ENCODE measurements at regions not wholly inside any gene's neighbourhood (a gene's known extent, or its start where the extent isn't known, plus 50 kb on each side); places are given as distances from the start of the nearest gene placed in this dataset.
"Not testable (repeated sequence)": the region's sequence is repeated elsewhere in the genome, so short reads cannot be mapped to it uniquely, and the experiment has no call there.

DNA sequence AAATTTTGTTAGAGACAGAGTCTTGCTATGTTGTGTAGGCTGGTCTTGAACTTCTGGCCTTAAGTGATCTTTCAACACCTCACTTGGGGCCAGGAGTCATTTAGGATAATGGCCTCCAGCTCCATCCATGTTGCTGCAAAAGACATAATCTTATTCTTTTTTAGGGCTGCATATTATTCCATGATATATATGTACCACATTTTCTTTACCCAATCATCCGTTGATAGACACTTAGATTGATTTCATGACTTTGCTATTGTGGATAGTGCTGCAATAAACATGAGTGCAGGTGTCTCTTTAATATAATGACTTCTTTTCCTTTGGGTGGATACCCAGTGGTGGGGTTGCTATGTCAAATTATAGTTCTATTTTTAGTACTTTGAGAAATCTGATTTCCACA, 140.9 kb upstream of the LCORL start:
- no peak for DNase-seq
- peaks cover 44% of the 10 kb centered on the region for H3K9me3 Mint-ChIP-seq
- no peaks in the 10 kb centered on the region for H3K27me3 Mint-ChIP-seq (ENCODE audit: insufficient read depth)
- H3K4me1 Mint-ChIP-seq (ENCODE audit: low read depth): no peaks in the 10 kb centered on the region
- no peak overlapping the region for H3K27ac Mint-ChIP-seq
- TF ChIP-seq CTCF (IDR thresholded peaks at IDR 0.05): no peak
- H3K36me3 Mint-ChIP-seq (ENCODE audit: low read depth): peaks cover 9% of the 10 kb centered on the region
- H3K4me3 Mint-ChIP-seq: no peak overlapping the region

DNA sequence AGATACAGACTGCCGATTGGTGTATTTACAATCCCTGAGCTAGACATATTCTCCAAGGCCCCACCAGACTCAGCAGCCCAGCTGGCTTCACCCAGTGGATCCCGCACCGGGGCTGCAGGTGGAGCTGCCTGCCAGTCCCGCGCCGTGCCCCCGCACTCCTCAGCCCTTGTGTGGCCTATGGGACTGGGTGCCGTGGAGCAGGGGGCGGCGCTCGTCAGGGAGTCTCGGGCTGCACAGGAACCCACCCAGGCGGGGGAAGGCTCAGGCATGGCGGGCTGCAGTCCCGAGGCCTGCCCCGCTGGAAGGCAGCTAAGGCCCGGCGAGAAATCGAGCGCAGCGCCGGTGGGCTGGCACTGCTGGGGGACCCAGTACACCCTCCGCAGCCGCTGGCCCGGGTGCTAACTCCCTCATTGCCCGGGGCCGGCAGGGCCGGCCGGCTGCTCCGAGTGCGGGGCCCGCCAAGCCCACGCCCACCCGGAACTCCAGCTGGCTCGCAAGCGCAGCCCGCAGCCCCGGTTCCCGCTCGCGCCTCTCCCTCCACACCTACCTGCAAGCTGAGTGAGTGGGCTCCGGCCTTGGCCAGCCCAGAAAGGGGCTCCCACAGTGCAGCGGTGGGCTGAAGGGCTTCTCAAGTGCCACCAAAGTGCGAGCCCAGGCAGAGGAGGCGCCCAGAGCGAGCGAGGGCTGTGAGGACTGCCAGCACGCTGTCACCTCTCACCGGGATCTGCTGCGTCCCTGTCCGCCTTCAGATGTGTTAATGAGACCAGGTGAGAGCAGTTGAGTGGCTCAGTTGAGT, 137.8 kb upstream of the LCORL start:
- H3K4me1 Mint-ChIP-seq (ENCODE audit: low read depth); H3K27me3 Mint-ChIP-seq (ENCODE audit: insufficient read depth); H3K4me3 Mint-ChIP-seq; DNase-seq; H3K27ac Mint-ChIP-seq: not testable (repeated sequence)
- Mint-ChIP-seq H3K36me3 (ENCODE audit: low read depth) (peaks cover 13% of the 10 kb centered on the region), H3K9me3 (peaks cover 50% of the 10 kb centered on the region)

DNA sequence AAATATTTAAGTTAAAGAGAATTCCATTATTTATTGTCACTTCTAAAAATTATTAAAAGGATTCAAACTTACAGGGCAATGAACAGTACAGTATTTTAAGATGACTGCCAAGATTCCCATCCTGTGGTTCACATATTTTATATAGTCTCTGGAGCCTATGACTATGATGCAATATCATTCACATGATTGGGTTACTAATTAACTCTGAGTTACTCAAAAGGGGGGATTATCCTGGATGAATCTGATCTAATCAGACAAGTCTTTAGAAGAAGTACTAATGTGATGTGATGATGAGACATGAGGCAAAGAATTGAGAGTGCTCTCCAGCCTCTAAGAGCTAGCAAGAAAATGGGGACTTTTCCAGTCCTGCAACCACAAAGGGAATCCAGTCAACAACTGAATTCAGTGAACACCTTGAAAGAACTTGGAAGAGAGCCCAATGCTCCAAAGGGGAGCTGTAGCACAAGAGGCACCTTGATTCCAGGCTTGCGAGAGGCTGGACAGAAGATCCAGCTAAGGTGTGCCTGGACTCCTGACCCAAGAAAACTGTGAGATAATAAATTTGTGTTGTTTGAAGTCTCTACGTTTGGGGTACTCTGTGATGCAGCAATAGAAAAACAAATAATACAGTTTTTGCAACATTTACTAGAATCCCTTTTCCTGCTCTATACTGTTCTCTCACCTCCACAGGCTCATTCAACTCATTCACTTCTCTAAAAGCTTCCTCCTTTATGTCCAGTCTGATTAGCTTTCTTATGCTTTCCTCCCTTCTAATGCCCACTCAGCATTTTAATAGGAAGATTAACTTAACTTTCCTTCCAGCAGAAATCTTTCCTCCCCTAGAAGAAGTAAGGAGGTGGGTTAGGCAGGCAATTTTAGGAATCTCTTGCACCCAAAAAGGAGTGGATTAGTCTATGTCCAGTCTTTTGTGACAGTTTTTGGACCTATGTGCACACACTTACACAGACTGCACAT, 133.8 kb upstream of the LCORL start:
- no peak for DNase-seq
- no peaks in the 10 kb centered on the region for H3K27me3 Mint-ChIP-seq (ENCODE audit: insufficient read depth)
- H3K27ac Mint-ChIP-seq: no peak overlapping the region
- no peaks in the 10 kb centered on the region for H3K4me1 Mint-ChIP-seq (ENCODE audit: low read depth)
- TF ChIP-seq CTCF (IDR thresholded peaks at IDR 0.05): no peak
- no peak overlapping the region for H3K4me3 Mint-ChIP-seq
- H3K36me3 Mint-ChIP-seq (ENCODE audit: low read depth): peaks cover 9% of the 10 kb centered on the region
- H3K9me3 Mint-ChIP-seq: peaks cover 34% of the 10 kb centered on the region

DNA sequence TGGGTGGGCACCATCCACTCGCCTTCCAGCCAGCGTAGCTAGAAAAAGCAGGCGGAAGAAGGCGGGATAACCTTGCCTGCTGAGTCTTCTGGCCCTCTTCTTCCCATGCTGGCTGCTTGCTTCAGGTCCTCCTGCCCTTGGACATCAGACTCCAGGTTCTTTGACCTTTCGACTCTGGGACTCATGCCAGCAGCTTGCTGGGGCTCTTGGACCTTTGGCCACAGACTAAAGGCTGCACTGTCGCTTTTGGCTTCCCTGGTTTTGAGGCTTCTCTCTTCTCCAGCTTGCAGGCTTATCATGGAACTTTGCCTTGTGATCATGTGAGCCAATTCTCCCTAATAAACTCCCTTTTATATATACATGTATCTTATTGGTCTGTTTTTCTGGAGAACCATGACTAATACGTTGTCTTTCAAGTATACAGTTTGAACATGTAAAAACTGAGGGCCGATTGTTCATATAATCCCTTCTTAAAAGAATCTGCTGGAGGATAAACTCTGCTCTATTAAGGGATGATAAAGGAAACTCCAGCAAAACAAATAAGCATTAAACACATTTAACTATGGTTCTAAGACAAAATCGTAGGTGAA, 116.6 kb upstream of the LCORL start:
- no peak for TF ChIP-seq CTCF (IDR thresholded peaks at IDR 0.05)
- no peaks in the 10 kb centered on the region for H3K36me3 Mint-ChIP-seq (ENCODE audit: low read depth)
- no peaks in the 10 kb centered on the region for H3K27me3 Mint-ChIP-seq (ENCODE audit: insufficient read depth)
- H3K9me3 Mint-ChIP-seq: peaks cover 12% of the 10 kb centered on the region; the same call in 1 of the 2 replicates
- DNase-seq: no peak
- H3K4me3 Mint-ChIP-seq: no peak overlapping the region
- H3K4me1 Mint-ChIP-seq (ENCODE audit: low read depth): no peaks in the 10 kb centered on the region
- H3K27ac Mint-ChIP-seq: no peak overlapping the region

GRCh38 chr4:18134111-18134510, 112.6 kb upstream of the LCORL start:
- no peaks in the 10 kb centered on the region for H3K36me3 Mint-ChIP-seq (ENCODE audit: low read depth)
- DNase-seq: no peak
- no peak for TF ChIP-seq CTCF (IDR thresholded peaks at IDR 0.05)
- no peak overlapping the region for H3K4me3 Mint-ChIP-seq
- H3K27ac Mint-ChIP-seq: no peak overlapping the region
- no peaks in the 10 kb centered on the region for H3K4me1 Mint-ChIP-seq (ENCODE audit: low read depth)
- H3K27me3 Mint-ChIP-seq (ENCODE audit: insufficient read depth): no peaks in the 10 kb centered on the region
- peaks cover 15% of the 10 kb centered on the region; the same call in 1 of the 2 replicates for H3K9me3 Mint-ChIP-seq
